SK-N-DZ (cell line): ENCODE measurements at regions not wholly inside any gene's neighbourhood (a gene's known extent, or its start where the extent isn't known, plus 50 kb on each side); places are given as distances from the start of the nearest gene placed in this dataset.

Experiments
- DNase-seq: peaks from one replicate; pipeline ENCODE4 v3.0.0-alpha.2; 2015; ENCODE audit warnings: low spot score

GRCh38 chr7:28292834-28293526, 112.4 kb upstream of the JAZF1 start:
- DNase-seq, result no peak

DNA sequence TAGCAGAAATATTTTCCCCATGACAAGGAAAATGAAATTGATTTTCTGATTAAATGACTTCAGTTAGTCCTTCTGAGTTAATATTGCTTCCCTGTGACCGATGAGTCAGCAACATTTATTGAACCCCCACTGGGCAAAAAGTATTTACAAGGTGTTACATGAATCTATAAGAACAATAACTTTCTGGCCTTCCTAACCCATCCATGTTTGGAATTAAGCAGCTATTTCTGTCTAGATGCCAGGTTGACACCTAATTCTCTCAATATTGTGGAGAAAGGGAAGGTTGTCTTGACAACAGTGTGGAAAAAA, 112.9 kb upstream of the JAZF1 start:
- no peak for DNase-seq

DNA sequence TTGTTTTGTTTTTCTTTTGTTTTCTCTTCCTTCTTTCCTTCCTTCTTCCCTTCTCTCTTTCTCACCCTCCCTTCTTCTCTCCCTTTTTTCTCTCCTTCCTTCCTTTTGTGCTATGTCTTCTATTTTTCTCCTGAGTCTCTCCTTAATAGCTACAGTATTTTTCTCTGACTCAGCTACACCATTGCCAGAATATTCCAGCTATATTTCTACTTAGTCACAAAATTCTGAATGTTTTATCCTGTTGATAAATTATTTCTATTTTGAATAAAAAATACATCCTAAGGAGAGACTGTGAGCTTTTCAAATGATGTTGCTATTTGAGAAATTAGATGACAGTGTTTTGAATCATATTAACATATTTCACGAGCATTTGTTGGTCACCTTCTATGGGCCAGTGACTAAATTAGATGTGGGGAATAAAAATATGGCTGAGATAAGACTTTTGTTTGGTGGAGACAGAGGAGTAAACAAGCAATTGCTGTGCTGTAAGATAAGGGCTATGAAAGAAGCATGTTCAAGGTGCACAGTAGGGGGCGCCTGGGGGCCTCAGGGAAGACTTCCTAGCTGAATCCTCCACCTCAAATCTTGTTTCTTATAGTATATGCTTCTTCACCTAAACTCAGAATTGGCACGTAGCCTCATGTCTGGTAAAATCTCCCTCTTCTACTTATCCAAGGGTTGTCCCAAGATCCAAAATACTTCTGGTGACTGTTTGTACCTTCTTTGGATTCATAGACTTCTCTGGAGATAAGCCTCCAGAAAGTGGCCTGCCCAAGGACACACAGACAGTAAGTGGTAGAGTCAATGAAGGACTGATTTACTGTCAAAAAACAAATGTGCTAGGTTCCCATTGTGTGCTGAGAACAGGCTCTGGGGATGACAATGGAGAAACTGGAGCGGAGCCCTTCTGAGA, 115.5 kb upstream of the CREB5 start:
- peak; percentile 46 for DNase-seq

DNA sequence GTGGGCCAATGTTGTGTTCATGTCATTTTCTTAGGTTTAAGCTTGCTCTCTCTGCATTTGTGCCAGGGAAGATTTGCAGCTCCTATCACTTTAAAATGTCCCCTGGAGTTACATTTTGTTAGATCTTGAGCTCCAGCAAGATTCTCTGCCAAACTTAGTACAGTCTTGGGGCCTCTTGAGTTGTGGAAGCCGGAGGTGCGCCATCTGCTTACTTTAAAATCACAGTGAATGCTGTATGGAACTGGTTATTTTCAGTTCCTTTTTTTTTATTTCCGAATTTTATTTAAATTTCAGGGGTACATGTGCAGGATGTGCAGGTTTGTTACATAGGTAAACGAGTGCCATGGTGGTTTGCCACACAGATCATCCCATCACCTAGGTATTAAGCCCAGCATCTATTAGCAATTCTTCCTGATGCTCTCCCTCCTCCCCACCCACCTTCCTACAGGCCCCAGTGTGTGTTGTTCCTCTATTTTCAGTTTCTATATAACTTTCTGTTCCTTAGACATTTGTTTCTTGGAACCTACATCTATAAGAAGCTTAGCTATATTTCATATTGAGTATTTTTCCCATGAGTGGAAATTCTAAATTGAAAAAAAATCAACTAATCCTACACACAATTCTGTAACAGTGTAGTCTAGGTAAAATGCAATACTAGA, 114.4 kb upstream of the CREB5 start:
- DNase-seq, result no peak

GRCh38 chr7:28298870-28299518, 113.3 kb upstream of the CREB5 start:
- peak; percentile 71 for DNase-seq

DNA sequence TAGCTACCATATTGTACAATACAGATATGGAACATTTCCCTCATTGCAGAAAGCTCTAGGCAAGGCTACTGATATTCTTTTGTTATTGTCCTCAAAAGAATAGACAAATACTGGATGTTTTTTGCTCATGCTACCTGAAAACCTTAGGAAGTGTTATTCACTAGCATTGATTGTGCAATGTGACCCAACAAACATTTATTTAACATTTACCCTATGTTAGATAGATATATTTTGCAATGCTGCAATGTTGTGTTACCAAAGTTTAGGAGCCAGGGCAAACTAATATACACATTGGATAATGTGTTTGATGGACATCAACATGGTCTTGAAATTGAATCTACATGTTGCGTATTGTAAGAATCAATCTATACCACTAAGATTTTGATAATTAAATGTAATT, 112.8 kb upstream of the CREB5 start:
- DNase-seq, result no peak

GRCh38 chr7:28300488-28300887, 111.8 kb upstream of the CREB5 start:
- DNase-seq, result no peak

- no peak for DNase-seq
Observed at GRCh38 chr7:28301148-28301641, 111.1 kb upstream of the CREB5 start.

- no peak for DNase-seq
Observed at GRCh38 chr7:28304290-28304689, 108.0 kb upstream of the CREB5 start.

DNA sequence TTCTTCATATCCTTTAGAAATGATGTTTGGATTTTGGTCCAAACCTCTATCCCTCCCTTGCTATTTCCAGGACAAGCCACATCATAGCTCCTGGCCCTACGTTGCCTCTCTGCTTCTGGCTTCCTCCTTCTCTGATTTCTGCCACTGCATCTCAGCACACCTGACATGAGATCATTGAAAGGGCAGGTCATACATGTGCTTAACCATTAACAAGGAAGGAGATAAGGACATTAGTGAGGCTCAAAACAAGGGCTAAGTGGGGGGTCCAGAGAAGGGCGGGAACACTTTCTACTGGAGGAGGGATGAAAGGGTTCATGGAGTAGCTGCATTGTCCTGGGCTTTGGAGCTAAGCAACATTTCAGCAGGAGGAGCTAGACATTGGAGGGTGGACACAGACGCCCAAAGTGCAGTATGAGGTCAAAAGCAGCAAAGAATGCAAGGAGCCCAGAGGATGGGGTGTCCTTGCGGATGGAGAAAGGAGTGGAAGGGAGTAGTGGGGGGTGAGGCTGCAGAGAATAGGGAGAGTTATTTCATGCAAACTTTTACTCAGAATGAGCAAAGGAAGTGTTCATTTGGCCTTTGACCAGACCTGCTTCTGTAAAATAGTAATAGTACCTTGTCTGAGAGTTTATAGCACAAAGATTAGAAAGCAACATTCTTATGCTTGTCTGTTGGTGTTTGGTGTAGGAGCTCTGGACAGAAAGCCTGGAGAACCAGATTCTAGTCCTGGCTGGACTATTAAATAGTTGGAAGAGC, 102.4 kb upstream of the CREB5 start:
- DNase-seq, result no peak

- no peak for DNase-seq
Observed at GRCh38 chr7:28310460-28310848, 101.9 kb upstream of the CREB5 start.

- DNase-seq, result no peak
Observed at GRCh38 chr7:28311670-28312069, 100.6 kb upstream of the CREB5 start.

DNA sequence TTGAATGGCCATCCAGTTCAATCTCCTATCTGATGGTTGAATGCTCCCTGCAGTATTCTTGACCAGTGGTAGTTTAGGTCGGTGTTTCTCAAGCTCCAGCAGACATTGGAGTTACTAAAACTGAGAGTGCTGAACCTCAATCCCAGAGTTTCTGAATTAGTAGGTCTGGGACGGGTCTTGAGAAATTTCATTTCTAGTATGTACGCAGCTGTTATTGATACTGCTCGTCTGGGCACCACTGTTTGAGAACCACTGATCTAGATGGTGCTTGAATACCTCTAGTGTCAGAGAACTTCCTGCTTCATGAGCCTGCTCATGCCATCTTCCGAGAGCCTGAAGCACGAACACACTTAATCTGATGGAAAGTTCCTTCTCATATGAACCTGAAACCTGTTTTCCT, 99.4 kb upstream of the CREB5 start:
- no peak for DNase-seq

DNA sequence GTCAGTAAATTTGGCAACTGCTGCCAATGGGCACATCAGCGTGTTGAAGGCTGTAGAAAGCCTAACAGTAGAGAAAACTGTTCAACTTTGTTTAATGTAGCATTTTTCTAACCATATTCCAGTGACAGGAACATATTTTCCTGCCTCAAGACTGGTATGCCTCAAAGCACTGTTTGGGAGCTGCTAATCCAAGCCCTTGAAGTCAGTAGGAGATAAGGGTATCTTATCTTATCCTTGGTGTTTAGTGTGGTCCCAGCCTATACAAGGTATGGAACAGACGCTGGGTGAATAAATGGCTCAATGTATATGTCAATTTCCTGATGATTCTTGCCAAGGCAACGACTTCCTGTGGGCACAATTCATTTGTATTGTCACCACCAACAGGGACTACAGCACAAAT, 97.5 kb upstream of the CREB5 start:
- DNase-seq, result no peak

GRCh38 chr7:28315565-28316410, 96.5 kb upstream of the CREB5 start:
- DNase-seq, result peak; percentile 91

GRCh38 chr7:28316489-28316888, 95.8 kb upstream of the CREB5 start:
- no peak for DNase-seq

GRCh38 chr7:28318101-28318762, 94.1 kb upstream of the CREB5 start:
- no peak for DNase-seq

DNA sequence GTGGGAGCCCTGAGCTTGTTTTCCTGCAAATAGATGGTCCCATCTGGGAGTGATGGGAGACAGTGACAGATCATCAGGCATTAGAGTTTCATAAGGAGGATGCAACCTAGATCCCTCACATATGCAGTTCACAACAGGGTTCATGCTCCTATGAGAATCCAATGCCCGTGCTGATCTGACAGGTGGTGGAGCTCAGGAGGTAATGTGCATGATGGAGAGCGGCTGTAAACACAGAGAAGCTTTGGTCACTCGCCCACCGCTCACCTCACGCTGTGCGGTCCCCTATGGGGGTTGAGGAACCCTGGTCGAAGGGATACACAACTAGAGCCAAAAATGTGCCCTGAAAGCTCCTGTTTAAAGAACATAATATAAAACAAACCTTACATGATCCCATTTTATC, 88.5 kb upstream of the CREB5 start:
- DNase-seq, result no peak

DNA sequence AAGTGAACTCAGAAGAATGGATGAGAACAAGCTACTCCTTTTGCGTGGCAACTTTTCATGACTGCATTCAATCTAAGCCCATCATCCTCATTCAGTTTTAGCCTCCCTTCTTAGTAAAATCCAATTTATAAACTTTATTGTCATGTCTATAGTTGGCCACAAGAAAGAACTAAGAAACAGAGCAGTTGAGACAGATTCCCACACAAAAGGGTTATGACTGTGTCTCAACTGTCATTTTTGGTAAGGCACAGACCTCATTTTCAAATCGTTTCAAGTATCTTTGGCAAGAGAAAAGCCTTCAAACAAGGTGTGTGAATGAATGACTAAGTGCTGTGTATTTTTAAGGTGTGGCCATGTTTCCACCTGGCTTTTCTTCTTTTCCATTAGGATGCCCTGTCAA, 84.2 kb upstream of the CREB5 start:
- DNase-seq, result no peak
